BLaER1 (cell line): ENCODE measurements at regions not wholly inside any gene's neighbourhood (a gene's known extent, or its start where the extent isn't known, plus 50 kb on each side); places are given as distances from the start of the nearest gene placed in this dataset.
"Not testable (repeated sequence)": the region's sequence is repeated elsewhere in the genome, so short reads cannot be mapped to it uniquely, and the experiment has no call there.

ENCODE experiments used
- H3K27ac ChIP-seq: shearing (Covaris generic); formaldehyde crosslinking; 2 replicates; pipeline ENCODE4 v1.8.1; 2022
- H3K27me3 ChIP-seq: shearing (Covaris generic); formaldehyde crosslinking; 2 replicates; pipeline ENCODE4 v1.8.1; 2022
- H3K36me3 ChIP-seq: shearing (Covaris generic); formaldehyde crosslinking; 2 replicates; pipeline ENCODE4 v1.8.1; 2022
- H3K4me1 ChIP-seq: shearing (Covaris generic); formaldehyde crosslinking; 2 replicates; pipeline ENCODE4 v1.8.1; 2022
- H3K4me2 ChIP-seq: shearing (Covaris generic); formaldehyde crosslinking; 2 replicates; pipeline ENCODE4 v1.8.1; 2022
- H3K4me3 ChIP-seq: shearing (Covaris generic); formaldehyde crosslinking; 2 replicates; pipeline ENCODE4 v1.8.1; 2022
- H3K9ac ChIP-seq: shearing (Covaris generic); formaldehyde crosslinking; 2 replicates; pipeline ENCODE4 v1.8.1; 2022
- H3K9me3 ChIP-seq: shearing (Covaris generic); formaldehyde crosslinking; 2 replicates; pipeline ENCODE4 v1.8.1; 2022
- H4K20me1 ChIP-seq: shearing (Covaris generic); formaldehyde crosslinking; 2 replicates; pipeline ENCODE4 v1.8.1; 2022
- Cebpa-rat ChIP-seq: shearing (Covaris generic); IDR thresholded peaks from 2 replicates; pipeline ENCODE4 v1.8.1; 2022

DNA sequence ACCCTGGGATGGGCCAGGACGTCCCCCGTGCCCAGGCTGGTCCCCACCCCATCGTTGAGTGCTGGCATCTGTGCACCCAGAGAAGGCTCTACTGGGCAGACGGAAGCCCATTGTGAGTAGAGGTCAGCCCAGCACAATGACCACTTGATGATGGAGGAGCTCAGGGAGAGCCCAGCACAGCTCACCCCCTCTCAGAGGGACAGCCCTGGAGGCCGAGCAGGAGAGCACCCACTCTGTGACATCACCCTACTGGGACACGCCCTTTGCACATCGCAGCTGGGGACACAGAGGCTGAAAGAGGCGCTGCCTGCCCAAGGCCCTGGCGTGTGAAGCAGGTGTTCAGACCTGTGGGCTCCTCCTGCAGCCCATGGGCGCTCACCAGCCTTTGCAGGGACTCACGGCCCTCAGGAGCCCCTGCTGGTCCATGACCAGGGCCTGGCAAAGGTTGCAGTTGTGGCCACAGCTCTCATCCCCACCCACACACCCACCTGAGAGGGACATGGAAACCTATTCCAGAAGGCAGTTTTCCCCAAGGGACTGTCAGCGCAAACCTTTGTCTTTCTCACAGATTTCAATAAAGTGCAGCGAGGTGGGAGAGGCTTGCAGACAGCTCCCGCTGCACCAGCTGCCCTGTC, 67.2 kb upstream of the PPP2R2D start:
- Histone ChIP-seq H3K27ac (no peak overlapping the region), H3K9ac (no peak overlapping the region), H3K4me1 (no peaks in the 10 kb centered on the region), H4K20me1 (no peaks in the 10 kb centered on the region), H3K9me3 (peaks cover 19% of the 10 kb centered on the region), H3K36me3 (no peaks in the 10 kb centered on the region), H3K27me3 (no peaks in the 10 kb centered on the region), H3K4me3 (no peak overlapping the region), H3K4me2 (no peak overlapping the region)
- TF ChIP-seq Cebpa-rat, result no peak

DNA sequence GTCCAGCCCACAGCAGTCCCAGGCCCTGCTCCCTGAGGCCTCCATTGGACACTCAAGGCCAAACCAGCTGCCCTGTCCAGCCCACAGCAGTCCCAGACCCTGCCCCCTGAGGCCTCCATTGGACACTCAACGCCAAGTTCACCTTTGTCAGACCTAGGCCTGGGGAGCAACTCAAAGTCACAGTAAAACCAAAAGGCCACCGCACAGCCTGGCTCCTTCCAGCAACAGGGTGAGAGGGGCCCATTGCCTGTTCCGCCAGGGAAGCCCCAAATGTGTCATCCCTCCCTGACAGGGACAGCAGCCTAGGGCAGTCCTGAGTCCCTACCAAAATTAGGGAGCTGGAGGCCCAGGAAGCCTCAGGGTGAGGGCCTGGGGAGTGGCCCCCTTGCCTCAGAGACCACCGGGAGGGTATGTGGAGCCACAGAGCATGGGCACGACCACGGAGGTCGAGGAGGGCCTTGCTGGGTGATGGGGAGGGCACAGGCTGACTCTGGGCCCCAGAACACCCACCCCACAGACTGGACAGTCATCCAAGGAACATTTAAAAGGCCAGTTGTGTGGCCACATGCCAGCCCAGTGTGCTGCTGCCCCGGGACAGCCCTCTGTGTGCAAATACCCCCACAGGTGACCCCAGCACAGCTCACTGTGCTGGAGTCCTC, 66.5 kb upstream of the PPP2R2D start:
- H3K9ac ChIP-seq, result no peak overlapping the region
- peaks cover 19% of the 10 kb centered on the region for H3K9me3 ChIP-seq
- no peaks in the 10 kb centered on the region for H3K4me1 ChIP-seq

DNA sequence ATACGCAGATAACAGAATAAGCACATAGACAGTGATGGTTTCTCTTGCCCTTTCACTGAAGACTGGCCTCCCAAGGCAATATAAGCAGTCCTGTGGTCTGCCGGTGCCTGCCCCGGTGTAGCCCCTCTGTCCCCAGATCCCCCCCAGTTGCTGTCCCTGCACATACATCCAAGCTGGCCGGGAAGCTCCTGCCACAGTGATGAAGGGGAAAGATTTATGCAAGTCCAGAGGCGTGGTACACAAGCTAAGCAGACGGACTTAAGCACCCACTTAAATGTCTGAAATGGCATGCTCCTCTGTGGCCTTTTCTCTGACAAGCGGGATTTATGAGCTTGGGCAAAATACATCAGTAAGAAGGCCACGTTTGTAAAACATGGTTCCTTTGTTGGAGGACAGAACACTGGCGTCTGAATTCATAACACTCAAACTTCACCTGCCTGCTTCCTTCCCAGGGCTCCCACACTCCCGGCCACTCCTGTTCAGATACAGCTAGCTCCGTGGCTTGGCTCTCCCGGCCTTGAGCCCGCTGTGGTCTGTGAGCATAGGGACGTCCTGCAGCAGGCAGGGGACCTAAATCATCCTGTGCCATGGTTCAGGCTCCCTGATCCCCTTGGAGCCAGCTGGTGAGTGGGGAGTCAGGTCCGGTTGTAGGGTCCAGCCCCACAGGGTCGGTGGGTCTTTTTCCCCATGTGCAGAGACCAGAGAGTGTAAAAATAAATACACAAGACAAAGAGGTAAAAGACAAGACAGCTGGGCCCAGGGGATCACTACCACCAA, 61.7 kb upstream of the PPP2R2D start:
- no peak overlapping the region for H3K27ac ChIP-seq
- H3K4me1 ChIP-seq, result peaks cover 18% of the 10 kb centered on the region
- peaks cover 15% of the 10 kb centered on the region for H3K9me3 ChIP-seq
- no peaks in the 10 kb centered on the region for H3K36me3 ChIP-seq
- no peak overlapping the region for H3K4me3 ChIP-seq
- no peak for TF ChIP-seq Cebpa-rat
- no peaks in the 10 kb centered on the region for H3K27me3 ChIP-seq
- H3K9ac ChIP-seq, result no peak overlapping the region
- no peaks in the 10 kb centered on the region for H4K20me1 ChIP-seq
- H3K4me2 ChIP-seq, result no peak overlapping the region

More for the DNA sequence above, 66.5 kb upstream of the PPP2R2D start:
- TF ChIP-seq Cebpa-rat, result no peak
- H3K27ac ChIP-seq, result no peak overlapping the region
- H3K4me3 ChIP-seq, result no peak overlapping the region
- H3K27me3 ChIP-seq, result no peaks in the 10 kb centered on the region
- H3K36me3 ChIP-seq, result no peaks in the 10 kb centered on the region
- H3K4me2 ChIP-seq, result no peak overlapping the region
- H4K20me1 ChIP-seq, result no peaks in the 10 kb centered on the region

DNA sequence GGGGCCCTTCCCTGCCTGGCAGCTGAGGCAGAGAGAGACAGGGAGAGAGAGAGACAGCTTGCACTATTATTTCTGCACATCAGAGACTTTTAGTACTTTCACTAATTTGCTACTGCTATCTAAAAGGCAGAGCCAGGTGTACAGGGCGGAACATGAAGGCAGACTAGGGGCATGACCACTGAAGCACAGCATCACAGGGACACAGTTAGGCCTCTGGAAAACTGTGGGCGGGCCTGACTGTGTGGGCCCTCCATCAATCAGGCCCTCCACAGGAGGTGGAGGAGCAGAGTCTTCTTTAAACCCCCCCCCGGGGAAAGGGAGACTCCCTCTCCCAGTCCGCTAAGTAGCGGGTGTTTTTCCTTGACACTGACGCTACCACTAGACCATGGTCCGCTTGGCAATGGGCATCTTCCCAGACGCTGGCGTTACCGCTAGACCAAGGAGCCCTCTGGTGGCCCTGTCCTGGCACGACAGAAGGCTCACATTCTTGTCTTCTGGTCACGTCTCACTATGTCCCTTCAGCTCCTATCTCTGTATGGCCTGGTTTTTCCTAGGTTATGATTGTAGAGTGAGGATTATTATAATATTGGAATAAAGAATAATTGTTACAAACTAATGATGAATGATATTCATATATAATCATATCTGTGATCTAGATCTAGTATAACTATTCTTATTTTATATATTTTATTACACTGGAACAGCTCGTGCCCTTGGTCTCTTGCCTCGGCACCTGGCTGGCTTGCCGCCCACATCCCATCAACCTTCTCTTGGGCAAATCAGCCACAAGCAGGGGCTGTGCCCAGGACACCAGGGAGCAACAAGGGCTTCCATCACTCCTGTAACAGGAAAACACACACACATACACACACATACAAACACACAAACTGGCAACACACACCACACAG, 60.7 kb upstream of the PPP2R2D start:
- peaks cover 18% of the 10 kb centered on the region for H3K4me1 ChIP-seq
- not testable (repeated sequence) for H3K9me3 ChIP-seq, H3K4me3 ChIP-seq, H3K36me3 ChIP-seq, H3K4me2 ChIP-seq, H3K9ac ChIP-seq, H3K27me3 ChIP-seq, H3K27ac ChIP-seq, H4K20me1 ChIP-seq

DNA sequence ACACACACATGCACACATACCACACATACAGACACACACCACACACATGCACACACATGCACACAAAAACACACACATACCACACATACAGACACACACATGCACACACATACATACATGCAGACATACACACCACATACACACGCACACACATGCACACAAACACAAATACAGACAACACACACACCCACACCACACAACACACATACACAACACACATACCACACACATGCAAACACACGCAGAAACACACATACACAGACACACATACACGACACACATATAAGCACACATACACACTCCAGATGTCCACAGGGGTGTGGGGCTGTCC, 60.1 kb upstream of the PPP2R2D start:
- Histone ChIP-seq H3K4me1 (peaks cover 22% of the 10 kb centered on the region), H3K27me3 (no peaks in the 10 kb centered on the region), H3K4me3 (no peak overlapping the region), H3K9ac (no peak overlapping the region), H3K36me3 (no peaks in the 10 kb centered on the region), H3K9me3 (no peaks in the 10 kb centered on the region), H3K4me2 (peak overlapping the region; percentile 66), H4K20me1 (no peaks in the 10 kb centered on the region), H3K27ac (no peak overlapping the region)
- TF ChIP-seq Cebpa-rat, result no peak

DNA sequence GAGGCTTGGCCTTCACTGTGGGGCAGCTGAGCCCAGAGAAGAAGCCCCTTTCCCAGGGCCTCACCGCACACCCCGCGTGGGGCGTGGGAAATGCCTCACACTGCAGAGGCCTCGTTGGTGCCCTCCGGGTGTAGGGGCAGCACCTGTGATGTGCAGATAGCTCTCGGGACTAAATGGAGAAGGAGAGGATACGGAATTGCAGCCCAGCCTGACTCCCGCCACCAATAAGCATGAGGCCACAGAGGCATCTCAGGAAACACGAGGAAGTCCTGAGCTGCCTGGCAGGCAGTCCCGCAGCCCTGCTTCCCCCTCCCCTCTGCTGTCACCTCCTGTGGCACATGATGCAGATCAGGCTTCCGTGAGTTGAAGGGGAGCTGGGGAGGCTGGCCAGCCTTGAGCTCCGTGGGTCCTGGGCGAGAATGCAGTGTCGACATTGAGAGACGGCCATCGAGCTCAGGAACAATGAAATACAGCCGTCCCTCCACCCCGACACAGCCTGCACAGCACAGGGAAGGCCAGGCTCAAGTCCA, 59.6 kb upstream of the PPP2R2D start:
- Histone ChIP-seq H4K20me1 (no peaks in the 10 kb centered on the region), H3K4me1 (peaks cover 26% of the 10 kb centered on the region), H3K9me3 (no peaks in the 10 kb centered on the region), H3K4me3 (no peak overlapping the region), H3K27ac (peak overlapping the region; percentile 58), H3K4me2 (peak overlapping the region; percentile 66), H3K36me3 (no peaks in the 10 kb centered on the region), H3K9ac (0 out of 2 replicates have a peak overlapping the region, but pooled peaks have one; percentile 27), H3K27me3 (no peaks in the 10 kb centered on the region)
- no peak for TF ChIP-seq Cebpa-rat

DNA sequence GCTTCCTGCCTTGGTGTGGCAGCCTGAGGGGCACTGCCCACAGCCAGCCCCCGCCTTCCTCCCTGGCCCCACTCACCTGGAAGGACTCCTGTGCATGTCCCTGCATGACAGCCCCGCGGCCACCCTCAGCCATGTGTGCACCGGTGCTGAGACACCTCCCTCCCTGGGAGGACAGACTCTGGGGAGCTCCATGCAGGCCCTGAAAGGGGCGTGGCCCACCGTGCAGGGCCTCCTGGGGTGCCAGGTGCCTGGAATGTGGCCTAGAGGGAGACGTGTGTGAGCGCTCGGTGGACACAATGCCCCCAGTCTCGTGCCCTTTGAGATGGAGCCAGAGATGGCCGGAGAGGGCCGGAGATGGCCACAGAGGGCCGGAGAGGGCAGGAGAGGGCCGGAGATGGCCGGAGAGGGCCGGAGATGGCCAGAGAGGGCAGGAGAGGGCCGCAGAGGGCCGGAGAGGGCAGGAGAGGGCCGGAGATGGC, 59.1 kb upstream of the PPP2R2D start:
- H3K4me1 ChIP-seq, result peaks cover 31% of the 10 kb centered on the region
- no peaks in the 10 kb centered on the region for H3K36me3 ChIP-seq
- H3K9me3 ChIP-seq, result no peaks in the 10 kb centered on the region
- H3K4me2 ChIP-seq, result peak overlapping the region; percentile 66
- H3K4me3 ChIP-seq, result no peak overlapping the region
- no peak for TF ChIP-seq Cebpa-rat
- H3K9ac ChIP-seq, result 0 out of 2 replicates have a peak overlapping the region, but pooled peaks have one; percentile 27
- H3K27ac ChIP-seq, result peak overlapping the region; percentile 58
- no peaks in the 10 kb centered on the region for H4K20me1 ChIP-seq
- no peaks in the 10 kb centered on the region for H3K27me3 ChIP-seq

DNA sequence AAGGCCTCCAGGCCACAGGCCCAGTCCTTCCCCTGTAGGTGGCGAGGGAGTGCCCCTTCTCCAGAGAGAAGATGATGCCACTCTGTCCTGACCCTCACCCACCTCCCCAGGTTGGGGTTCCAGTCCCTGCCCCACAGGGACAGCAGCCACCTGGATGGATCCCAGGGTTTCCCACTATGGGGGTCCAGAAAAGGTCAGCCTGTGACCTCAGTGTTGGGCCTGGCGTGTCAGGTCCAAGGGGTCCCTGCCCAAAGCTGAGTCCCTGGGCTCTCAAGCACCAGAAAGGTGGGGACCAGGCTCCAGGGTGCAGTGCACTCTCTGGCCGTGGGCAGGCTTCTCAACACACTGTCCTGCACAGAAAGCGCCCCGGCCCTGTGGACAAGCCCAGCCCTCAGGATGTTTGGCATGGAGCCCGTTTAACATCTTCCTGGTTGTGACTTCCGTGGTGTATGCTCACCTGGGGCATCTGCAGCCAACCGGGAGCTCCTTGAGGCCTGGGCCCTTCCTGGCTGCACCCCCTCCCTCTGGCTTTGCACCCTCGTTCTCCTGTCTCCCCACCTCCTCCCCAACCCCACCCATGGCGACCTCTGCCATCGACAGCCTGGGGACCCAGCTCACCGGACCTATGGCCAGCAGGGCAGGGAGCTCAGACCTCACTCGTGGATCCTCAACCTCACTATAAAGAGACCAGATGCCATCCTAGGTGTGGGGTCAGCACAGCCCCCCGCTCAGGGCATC, 58.3 kb upstream of the PPP2R2D start:
- H3K4me2 ChIP-seq, result no peak overlapping the region
- H3K27me3 ChIP-seq, result no peaks in the 10 kb centered on the region
- no peaks in the 10 kb centered on the region for H3K36me3 ChIP-seq
- H3K9ac ChIP-seq, result no peak overlapping the region
- H4K20me1 ChIP-seq, result no peaks in the 10 kb centered on the region
- peaks cover 33% of the 10 kb centered on the region for H3K4me1 ChIP-seq
- no peak overlapping the region for H3K4me3 ChIP-seq
- no peak overlapping the region for H3K27ac ChIP-seq
- H3K9me3 ChIP-seq, result no peaks in the 10 kb centered on the region
- no peak for TF ChIP-seq Cebpa-rat
